ENCODE measurements at regions not wholly inside any gene's neighbourhood (a gene's known extent, or its start where the extent isn't known, plus 50 kb on each side); places are given as distances from the start of the nearest gene placed in this dataset.

GRCh38 chr7:35366167-35367155 lies 112.6 kb upstream of the TBX20 start:
- POLR2A ChIA-PET = no interaction called here
- DNase-seq (no peak), ATAC-seq (no peak)
- H3K36me3 Mint-ChIP-seq (ENCODE audit: low read depth) = no peaks in the 10 kb centered on the region
- CTCF ChIA-PET = no interaction called here
- H3K27me3 Mint-ChIP-seq (ENCODE audit: low read depth) = peaks cover 2% of the 10 kb centered on the region
- H3K9me3 Mint-ChIP-seq (ENCODE audit: insufficient read depth) = no peaks in the 10 kb centered on the region
- H3K4me1 Mint-ChIP-seq (ENCODE audit: low read depth) = no peaks in the 10 kb centered on the region
- H3K4me3 Mint-ChIP-seq = no peak overlapping the region
- H3K27ac Mint-ChIP-seq = no peak overlapping the region

GRCh38 chr7:35365523-35365922 lies 111.6 kb upstream of the TBX20 start:
- ATAC-seq (no peak), DNase-seq (no peak)
- H3K27me3 Mint-ChIP-seq (ENCODE audit: low read depth) = peaks cover 2% of the 10 kb centered on the region
- no peaks in the 10 kb centered on the region for H3K36me3 Mint-ChIP-seq (ENCODE audit: low read depth)
- POLR2A ChIA-PET = no interaction called here
- no peaks in the 10 kb centered on the region for H3K9me3 Mint-ChIP-seq (ENCODE audit: insufficient read depth)
- no peaks in the 10 kb centered on the region for H3K4me1 Mint-ChIP-seq (ENCODE audit: low read depth)
- no peak overlapping the region for H3K27ac Mint-ChIP-seq
- CTCF ChIA-PET = no interaction called here
- H3K4me3 Mint-ChIP-seq = no peak overlapping the region

GRCh38 chr7:35362341-35362740 lies 108.4 kb upstream of the TBX20 start:
- ChIA-PET CTCF (no interaction called here), POLR2A (no interaction called here)
- ATAC-seq (no peak), DNase-seq (no peak)
- Mint-ChIP-seq H3K36me3 (ENCODE audit: low read depth) (no peaks in the 10 kb centered on the region), H3K27me3 (ENCODE audit: low read depth) (peaks cover 2% of the 10 kb centered on the region), H3K4me3 (no peak overlapping the region), H3K9me3 (ENCODE audit: insufficient read depth) (no peaks in the 10 kb centered on the region), H3K27ac (no peak overlapping the region), H3K4me1 (ENCODE audit: low read depth) (no peaks in the 10 kb centered on the region)

GRCh38 chr7:35359423-35359822 lies 105.5 kb upstream of the TBX20 start:
- H3K9me3 Mint-ChIP-seq (ENCODE audit: insufficient read depth) = no peaks in the 10 kb centered on the region
- no peak overlapping the region for H3K4me3 Mint-ChIP-seq
- no peak for ATAC-seq
- DNase-seq = no peak
- H3K36me3 Mint-ChIP-seq (ENCODE audit: low read depth) = no peaks in the 10 kb centered on the region
- H3K27me3 Mint-ChIP-seq (ENCODE audit: low read depth) = no peaks in the 10 kb centered on the region
- ChIA-PET POLR2A (no interaction called here), CTCF (no interaction called here)
- no peaks in the 10 kb centered on the region for H3K4me1 Mint-ChIP-seq (ENCODE audit: low read depth)
- H3K27ac Mint-ChIP-seq = no peak overlapping the region

- ChIA-PET POLR2A (no interaction called here), CTCF (no interaction called here)
- Mint-ChIP-seq H3K4me1 (ENCODE audit: low read depth) (no peaks in the 10 kb centered on the region), H3K9me3 (ENCODE audit: insufficient read depth) (no peaks in the 10 kb centered on the region), H3K36me3 (ENCODE audit: low read depth) (no peaks in the 10 kb centered on the region), H3K27me3 (ENCODE audit: low read depth) (no peaks in the 10 kb centered on the region), H3K27ac (no peak overlapping the region), H3K4me3 (no peak overlapping the region)
- DNase-seq (no peak), ATAC-seq (no peak)
Measured at GRCh38 chr7:35356495-35356894, 102.6 kb upstream of the TBX20 start.

- H3K36me3 Mint-ChIP-seq (ENCODE audit: low read depth) = no peaks in the 10 kb centered on the region
- no peak overlapping the region for H3K4me3 Mint-ChIP-seq
- ChIA-PET CTCF (no interaction called here), POLR2A (no interaction called here)
- ATAC-seq = no peak
- H3K27me3 Mint-ChIP-seq (ENCODE audit: low read depth) = no peaks in the 10 kb centered on the region
- H3K27ac Mint-ChIP-seq = no peak overlapping the region
- H3K9me3 Mint-ChIP-seq (ENCODE audit: insufficient read depth) = no peaks in the 10 kb centered on the region
- H3K4me1 Mint-ChIP-seq (ENCODE audit: low read depth) = no peaks in the 10 kb centered on the region
- DNase-seq = no peak
Measured at GRCh38 chr7:35355911-35356310, 102.0 kb upstream of the TBX20 start.

- CTCF ChIA-PET = interaction anchor here (1.6 kb wide), 1 partner anchor 165 kb away, joined by 4 read pairs; no protein-coding TSS in a partner anchor
- DNase-seq (no peak), ATAC-seq (no peak)
- H3K36me3 Mint-ChIP-seq (ENCODE audit: low read depth) = no peaks in the 10 kb centered on the region
- POLR2A ChIA-PET = no interaction called here
- no peaks in the 10 kb centered on the region for H3K4me1 Mint-ChIP-seq (ENCODE audit: low read depth)
- no peak overlapping the region for H3K27ac Mint-ChIP-seq
- no peak overlapping the region for H3K4me3 Mint-ChIP-seq
- H3K27me3 Mint-ChIP-seq (ENCODE audit: low read depth) = no peaks in the 10 kb centered on the region
- no peaks in the 10 kb centered on the region for H3K9me3 Mint-ChIP-seq (ENCODE audit: insufficient read depth)
Measured at GRCh38 chr7:35355199-35355598, 101.3 kb upstream of the TBX20 start.

- Mint-ChIP-seq H3K36me3 (ENCODE audit: low read depth) (no peaks in the 10 kb centered on the region), H3K4me3 (no peak overlapping the region), H3K9me3 (ENCODE audit: insufficient read depth) (no peaks in the 10 kb centered on the region), H3K27me3 (ENCODE audit: low read depth) (no peaks in the 10 kb centered on the region), H3K27ac (no peak overlapping the region), H3K4me1 (ENCODE audit: low read depth) (no peaks in the 10 kb centered on the region)
- CTCF ChIA-PET = interaction anchor here (1.6 kb wide), 1 partner anchor 167 kb away, joined by 4 read pairs; no protein-coding TSS in a partner anchor
- DNase-seq (no peak), ATAC-seq (no peak)
- POLR2A ChIA-PET = no interaction called here
Measured at GRCh38 chr7:35353481-35353880, 99.6 kb upstream of the TBX20 start.

- H3K4me1 Mint-ChIP-seq (ENCODE audit: low read depth) = no peaks in the 10 kb centered on the region
- CTCF ChIA-PET = no interaction called here
- no peaks in the 10 kb centered on the region for H3K27me3 Mint-ChIP-seq (ENCODE audit: low read depth)
- no peak overlapping the region for H3K27ac Mint-ChIP-seq
- no peaks in the 10 kb centered on the region for H3K36me3 Mint-ChIP-seq (ENCODE audit: low read depth)
- H3K9me3 Mint-ChIP-seq (ENCODE audit: insufficient read depth) = no peaks in the 10 kb centered on the region
- no peak overlapping the region for H3K4me3 Mint-ChIP-seq
- POLR2A ChIA-PET = no interaction called here
- DNase-seq = no peak
- no peak for ATAC-seq
Measured at GRCh38 chr7:35351466-35351865, 97.6 kb upstream of the TBX20 start.

GRCh38 chr7:35348611-35349400 lies 94.9 kb upstream of the TBX20 start:
- ATAC-seq (no peak), DNase-seq (no peak)
- ChIA-PET POLR2A (no interaction called here), CTCF (no interaction called here)
- Mint-ChIP-seq H3K27me3 (ENCODE audit: low read depth) (peaks cover 3% of the 10 kb centered on the region), H3K36me3 (ENCODE audit: low read depth) (no peaks in the 10 kb centered on the region), H3K9me3 (ENCODE audit: insufficient read depth) (no peaks in the 10 kb centered on the region), H3K4me1 (ENCODE audit: low read depth) (no peaks in the 10 kb centered on the region), H3K27ac (no peak overlapping the region), H3K4me3 (no peak overlapping the region)

GRCh38 chr7:35342786-35343185 lies 88.9 kb upstream of the TBX20 start:
- DNase-seq (no peak), ATAC-seq (no peak)
- POLR2A ChIA-PET = no interaction called here
- Mint-ChIP-seq H3K4me1 (ENCODE audit: low read depth) (no peaks in the 10 kb centered on the region), H3K4me3 (no peak overlapping the region), H3K9me3 (ENCODE audit: insufficient read depth) (no peaks in the 10 kb centered on the region), H3K27me3 (ENCODE audit: low read depth) (peaks cover 3% of the 10 kb centered on the region), H3K36me3 (ENCODE audit: low read depth) (no peaks in the 10 kb centered on the region), H3K27ac (no peak overlapping the region)
- CTCF ChIA-PET = no interaction called here

GRCh38 chr7:35339811-35340210 lies 85.9 kb upstream of the TBX20 start:
- Mint-ChIP-seq H3K27ac (no peak overlapping the region), H3K36me3 (ENCODE audit: low read depth) (no peaks in the 10 kb centered on the region), H3K27me3 (ENCODE audit: low read depth) (no peaks in the 10 kb centered on the region), H3K9me3 (ENCODE audit: insufficient read depth) (no peaks in the 10 kb centered on the region), H3K4me1 (ENCODE audit: low read depth) (no peaks in the 10 kb centered on the region), H3K4me3 (no peak overlapping the region)
- ChIA-PET CTCF (no interaction called here), POLR2A (no interaction called here)
- ATAC-seq (no peak), DNase-seq (no peak)

Measured in activated CD8-positive, alpha-beta T cell treated with anti-CD3 and anti-CD28 coated beads, Interleukin-2, amount 10 ng/mL, durations not matched to agents 7 days and 5 days (primary cell).